SU-DHL-6 (cell line): ENCODE measurements at regions not wholly inside any gene's neighbourhood (a gene's known extent, or its start where the extent isn't known, plus 50 kb on each side); places are given as distances from the start of the nearest gene placed in this dataset.

ENCODE experiments used
- EZH2phosphoT487 ChIP-seq: fragments of 200-600 bp; sonication (generic), shearing (Covaris generic); conservative IDR thresholded peaks from 2 replicates; pipeline ENCODE4 v1.6.1; 2018; ENCODE audit warnings: mild to moderate bottlenecking, antibody characterized with exemption, low read length, moderate library complexity, mixed read lengths
- TF ChIP-seq, protein P1 (sequence below): fragments of 200-600 bp; sonication (generic); IDR thresholded peaks from one replicate; pipeline ENCODE4 v1.5.1; 2017; ENCODE audit warnings: antibody characterized with exemption, mild to moderate bottlenecking, low read length, moderate library complexity; ENCODE audit not compliant: insufficient read depth, poor library complexity, severe bottlenecking

DNA sequence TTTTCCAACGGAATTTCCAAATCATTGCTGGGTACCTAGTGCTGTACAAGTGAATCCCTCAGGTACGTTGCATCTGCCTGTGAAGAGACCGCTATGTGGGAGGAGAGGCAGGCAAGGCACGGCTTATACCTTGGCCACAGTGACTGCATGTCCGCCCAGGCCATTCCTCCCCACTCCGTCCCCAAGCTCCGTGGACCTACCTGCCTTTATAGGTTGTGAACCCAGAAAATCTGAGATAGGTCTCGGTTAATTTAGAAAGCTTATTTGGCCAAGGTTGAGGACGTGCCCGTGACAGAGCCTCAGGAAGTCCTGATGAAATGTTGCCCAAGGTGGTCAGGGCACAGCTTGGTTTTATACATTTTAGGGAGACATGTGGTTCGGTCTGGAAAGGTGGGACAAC lies 218.5 kb upstream of the TSHZ3 start:
- TF ChIP-seq, protein P1, sequence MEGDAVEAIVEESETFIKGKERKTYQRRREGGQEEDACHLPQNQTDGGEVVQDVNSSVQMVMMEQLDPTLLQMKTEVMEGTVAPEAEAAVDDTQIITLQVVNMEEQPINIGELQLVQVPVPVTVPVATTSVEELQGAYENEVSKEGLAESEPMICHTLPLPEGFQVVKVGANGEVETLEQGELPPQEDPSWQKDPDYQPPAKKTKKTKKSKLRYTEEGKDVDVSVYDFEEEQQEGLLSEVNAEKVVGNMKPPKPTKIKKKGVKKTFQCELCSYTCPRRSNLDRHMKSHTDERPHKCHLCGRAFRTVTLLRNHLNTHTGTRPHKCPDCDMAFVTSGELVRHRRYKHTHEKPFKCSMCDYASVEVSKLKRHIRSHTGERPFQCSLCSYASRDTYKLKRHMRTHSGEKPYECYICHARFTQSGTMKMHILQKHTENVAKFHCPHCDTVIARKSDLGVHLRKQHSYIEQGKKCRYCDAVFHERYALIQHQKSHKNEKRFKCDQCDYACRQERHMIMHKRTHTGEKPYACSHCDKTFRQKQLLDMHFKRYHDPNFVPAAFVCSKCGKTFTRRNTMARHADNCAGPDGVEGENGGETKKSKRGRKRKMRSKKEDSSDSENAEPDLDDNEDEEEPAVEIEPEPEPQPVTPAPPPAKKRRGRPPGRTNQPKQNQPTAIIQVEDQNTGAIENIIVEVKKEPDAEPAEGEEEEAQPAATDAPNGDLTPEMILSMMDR: no peak
- no peak for TF ChIP-seq EZH2phosphoT487
